ENCODE measurements at regions not wholly inside any gene's neighbourhood (a gene's known extent, or its start where the extent isn't known, plus 50 kb on each side); places are given as distances from the start of the nearest gene placed in this dataset.

GRCh38 chr5:18985171-18985758 lies 1002.7 kb downstream of the CDH18 start:
- Histone ChIP-seq H3K27ac (no peak overlapping the region), H3K4me1 (ENCODE audit: control insufficient read depth in 1 of 2, insufficient read depth in 1 of 2, low read depth in 1 of 2, low read length in 1 of 2) (no peaks in the 10 kb centered on the region), H3K9me3 (no peaks in the 10 kb centered on the region), H3K36me3 (no peaks in the 10 kb centered on the region), H3K27me3 (no peaks in the 10 kb centered on the region), H3K4me3 (ENCODE audit: low read depth in 1 of 2, low read length in 1 of 2) (no peak overlapping the region)
- no peak for TF ChIP-seq CTCF (IDR thresholded peaks at IDR 0.05)

- no peak for TF ChIP-seq CTCF (IDR thresholded peaks at IDR 0.05)
- Histone ChIP-seq H3K27me3 (no peaks in the 10 kb centered on the region), H3K4me3 (ENCODE audit: low read depth in 1 of 2, low read length in 1 of 2) (no peak overlapping the region), H3K4me1 (ENCODE audit: control insufficient read depth in 1 of 2, insufficient read depth in 1 of 2, low read depth in 1 of 2, low read length in 1 of 2) (no peaks in the 10 kb centered on the region), H3K27ac (no peak overlapping the region), H3K36me3 (no peaks in the 10 kb centered on the region), H3K9me3 (no peaks in the 10 kb centered on the region)
Observed at GRCh38 chr5:18987101-18987500, 1000.9 kb downstream of the CDH18 start.

GRCh38 chr5:18990852-18991251 lies 997.1 kb downstream of the CDH18 start:
- no peak overlapping the region for H3K4me3 ChIP-seq (ENCODE audit: low read depth in 1 of 2, low read length in 1 of 2)
- no peak for TF ChIP-seq CTCF (IDR thresholded peaks at IDR 0.05)
- no peaks in the 10 kb centered on the region for H3K36me3 ChIP-seq

GRCh38 chr5:18992264-18992663 lies 995.7 kb downstream of the CDH18 start:
- H3K9me3 ChIP-seq: no peaks in the 10 kb centered on the region
- H3K4me3 ChIP-seq (ENCODE audit: low read depth in 1 of 2, low read length in 1 of 2): no peak overlapping the region
- no peak overlapping the region for H3K27ac ChIP-seq
- no peaks in the 10 kb centered on the region for H3K36me3 ChIP-seq
- TF ChIP-seq CTCF (IDR thresholded peaks at IDR 0.05): no peak
- no peaks in the 10 kb centered on the region for H3K27me3 ChIP-seq
- H3K4me1 ChIP-seq (ENCODE audit: control insufficient read depth in 1 of 2, insufficient read depth in 1 of 2, low read depth in 1 of 2, low read length in 1 of 2): no peaks in the 10 kb centered on the region

More at GRCh38 chr5:18990852-18991251, 997.1 kb downstream of the CDH18 start:
- Histone ChIP-seq H3K9me3 (no peaks in the 10 kb centered on the region), H3K4me1 (ENCODE audit: control insufficient read depth in 1 of 2, insufficient read depth in 1 of 2, low read depth in 1 of 2, low read length in 1 of 2) (no peaks in the 10 kb centered on the region), H3K27ac (no peak overlapping the region), H3K27me3 (no peaks in the 10 kb centered on the region)

GRCh38 chr5:18999478-18999877 lies 988.5 kb downstream of the CDH18 start:
- H3K4me1 ChIP-seq (ENCODE audit: control insufficient read depth in 1 of 2, insufficient read depth in 1 of 2, low read depth in 1 of 2, low read length in 1 of 2): no peaks in the 10 kb centered on the region
- TF ChIP-seq CTCF (IDR thresholded peaks at IDR 0.05): no peak
- H3K9me3 ChIP-seq: no peaks in the 10 kb centered on the region
- no peak overlapping the region for H3K4me3 ChIP-seq (ENCODE audit: low read depth in 1 of 2, low read length in 1 of 2)
- H3K27ac ChIP-seq: no peak overlapping the region
- no peaks in the 10 kb centered on the region for H3K27me3 ChIP-seq
- H3K36me3 ChIP-seq: no peaks in the 10 kb centered on the region

GRCh38 chr5:19001054-19001453 lies 986.9 kb downstream of the CDH18 start:
- Histone ChIP-seq H3K27me3 (no peaks in the 10 kb centered on the region), H3K9me3 (no peaks in the 10 kb centered on the region), H3K36me3 (no peaks in the 10 kb centered on the region), H3K27ac (no peak overlapping the region), H3K4me1 (ENCODE audit: control insufficient read depth in 1 of 2, insufficient read depth in 1 of 2, low read depth in 1 of 2, low read length in 1 of 2) (no peaks in the 10 kb centered on the region), H3K4me3 (ENCODE audit: low read depth in 1 of 2, low read length in 1 of 2) (no peak overlapping the region)
- TF ChIP-seq CTCF (IDR thresholded peaks at IDR 0.05): no peak
